ENCODE measurements at regions not wholly inside any gene's neighbourhood (a gene's known extent, or its start where the extent isn't known, plus 50 kb on each side); places are given as distances from the start of the nearest gene placed in this dataset.
"Not testable (repeated sequence)": the region's sequence is repeated elsewhere in the genome, so short reads cannot be mapped to it uniquely, and the experiment has no call there.

GRCh38 chr4:84379917-84380641, 119.0 kb downstream of the NKX6-1 start:
- DNase-seq (ENCODE audit: low read depth), result peak; percentile 90

DNA sequence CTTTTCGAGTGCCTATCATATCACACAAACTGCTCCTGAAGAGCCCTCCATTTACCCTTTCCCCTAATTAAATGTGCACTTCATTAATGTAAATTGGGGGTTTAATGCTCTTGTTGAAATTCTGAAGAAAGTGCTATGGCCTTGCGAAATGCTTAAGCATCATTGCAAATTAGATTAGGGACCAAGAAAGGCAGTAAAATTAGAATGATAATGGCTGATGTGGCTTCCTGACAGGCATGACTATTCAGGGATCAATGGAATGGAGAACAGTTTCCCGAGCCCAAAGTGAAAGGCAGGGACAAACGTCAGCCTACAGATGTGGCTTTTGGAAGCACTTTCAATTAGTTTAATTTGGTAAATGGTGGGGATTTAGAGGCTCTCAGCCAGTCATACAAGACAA, 120.1 kb downstream of the NKX6-1 start:
- no peak for DNase-seq (ENCODE audit: low read depth)

GRCh38 chr4:84378356-84378755, 120.7 kb downstream of the NKX6-1 start:
- DNase-seq (ENCODE audit: low read depth), result no peak

DNA sequence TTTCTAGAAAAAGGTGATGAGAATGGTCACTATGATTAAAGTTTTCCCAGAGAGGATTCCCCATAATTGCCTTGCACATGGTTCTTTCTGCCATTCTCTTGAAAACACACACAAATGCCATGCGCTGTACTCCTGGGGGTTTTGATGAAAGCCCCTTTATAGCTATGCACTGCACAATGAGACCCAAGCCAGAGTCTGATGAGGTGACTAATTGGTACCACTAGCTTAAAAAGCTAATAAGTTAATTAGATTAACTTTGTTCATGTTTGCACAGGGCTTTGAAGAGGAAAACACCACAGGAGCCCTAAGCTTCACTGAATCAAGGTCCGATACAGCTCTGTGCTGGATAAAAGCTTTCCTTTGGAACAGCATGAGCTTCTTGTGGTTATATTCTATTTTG, 132.2 kb downstream of the NKX6-1 start:
- DNase-seq (ENCODE audit: low read depth), result no peak

- no peak for DNase-seq (ENCODE audit: low read depth)
Measured at GRCh38 chr4:84366161-84366560, 132.9 kb downstream of the NKX6-1 start.

GRCh38 chr4:84362896-84363655, 136.0 kb downstream of the NKX6-1 start:
- no peak for DNase-seq (ENCODE audit: low read depth)

DNA sequence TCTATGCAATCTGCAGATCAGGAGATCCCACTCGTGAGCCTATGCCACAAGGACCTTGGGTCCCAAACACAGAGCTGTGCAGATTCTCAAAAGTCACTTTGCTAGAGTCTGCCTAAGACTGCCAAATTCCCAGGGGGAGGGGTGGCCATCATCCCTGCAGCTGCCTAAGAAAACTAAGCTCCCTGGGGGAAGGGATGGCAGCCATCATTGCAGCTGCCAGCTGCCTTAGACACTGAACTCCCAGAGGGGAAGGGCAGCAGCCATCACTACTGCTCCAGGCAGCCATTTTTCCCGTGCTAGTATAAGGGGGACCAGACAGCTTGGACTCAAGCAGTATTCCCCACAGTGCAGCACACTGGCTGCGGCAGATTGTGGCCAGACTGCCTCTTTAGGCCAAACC, 156.9 kb downstream of the NKX6-1 start:
- DNase-seq (ENCODE audit: low read depth), result no peak

GRCh38 chr4:84341559-84341958, 157.5 kb downstream of the NKX6-1 start:
- DNase-seq (ENCODE audit: low read depth), result no peak

DNA sequence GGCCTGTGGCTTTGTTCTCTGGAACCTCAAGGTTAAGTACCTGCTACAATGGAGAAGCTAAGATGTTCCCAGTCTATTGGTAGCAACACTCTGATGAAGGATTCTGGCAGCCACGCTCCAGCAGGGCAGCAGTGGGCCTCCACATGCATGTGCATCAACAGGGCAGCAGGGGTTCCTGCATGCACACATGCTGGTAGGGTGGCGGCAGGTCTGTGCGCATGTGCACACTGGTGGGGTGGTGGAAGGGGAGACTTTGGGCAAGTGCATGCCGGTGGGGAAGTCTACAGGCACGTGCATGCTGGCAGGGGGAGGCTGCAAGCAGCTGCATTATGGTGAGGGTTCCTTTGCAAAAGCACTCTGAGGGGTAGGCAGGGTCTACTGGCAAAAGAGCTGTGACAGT, 160.7 kb downstream of the NKX6-1 start:
- no peak for DNase-seq (ENCODE audit: low read depth)

DNA sequence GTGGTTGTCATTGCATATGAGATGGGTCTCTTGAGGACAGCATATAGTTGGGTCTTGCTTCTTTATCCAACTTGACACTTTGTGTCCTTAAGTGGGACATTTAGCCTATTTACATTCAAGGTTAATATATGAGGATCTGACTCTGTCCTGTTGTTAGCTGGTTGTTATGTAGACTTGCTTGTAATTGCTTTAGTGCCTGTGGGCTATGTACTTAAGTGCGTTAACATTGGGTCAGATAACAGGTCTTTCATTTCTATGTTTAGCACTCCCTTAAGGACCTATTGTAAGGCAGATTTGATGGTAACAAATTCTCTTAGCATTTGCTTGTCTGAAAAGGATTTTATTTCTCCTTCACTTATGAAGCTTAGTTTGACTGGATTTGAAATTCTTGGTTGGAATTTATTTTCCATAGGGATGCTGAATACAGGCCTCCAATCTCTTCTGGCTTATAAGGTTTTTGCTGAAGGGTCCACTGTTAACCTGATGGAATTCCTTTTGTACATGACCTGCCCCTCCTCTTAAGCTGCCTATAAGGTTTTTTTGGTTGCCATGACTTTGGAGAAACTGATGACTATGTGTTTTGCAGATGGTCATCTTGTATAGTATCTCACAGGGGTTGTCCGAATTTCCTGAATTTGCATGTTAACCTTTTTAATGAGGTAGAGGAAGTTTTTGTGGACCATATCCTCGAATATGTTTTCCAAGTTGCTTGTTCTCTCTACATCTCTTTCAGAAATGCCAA, 162.0 kb downstream of the NKX6-1 start:
- DNase-seq (ENCODE audit: low read depth), result no peak

- no peak for DNase-seq (ENCODE audit: low read depth)
Measured at GRCh38 chr4:84327526-84327925, 171.6 kb downstream of the NKX6-1 start.

DNA sequence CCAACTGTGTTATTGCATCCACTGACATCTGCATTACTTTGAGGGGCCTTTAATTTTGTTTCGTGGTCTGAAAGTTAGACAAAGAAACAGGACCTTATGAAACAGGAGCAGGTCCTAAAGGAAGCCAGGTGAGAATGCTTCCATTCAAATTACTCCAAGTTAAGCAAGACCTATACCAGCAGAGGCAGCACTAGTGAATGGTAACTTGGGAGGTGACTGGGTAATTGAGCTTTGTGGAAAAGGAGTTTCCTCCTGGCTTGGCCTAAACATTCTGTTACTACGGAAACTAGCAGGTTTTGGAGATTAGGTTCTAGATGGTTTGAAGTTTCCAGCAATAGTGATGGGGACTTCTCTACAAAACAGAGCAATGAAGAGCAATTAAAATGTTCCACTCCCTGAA, 173.5 kb downstream of the NKX6-1 start:
- DNase-seq (ENCODE audit: low read depth), result no peak

DNA sequence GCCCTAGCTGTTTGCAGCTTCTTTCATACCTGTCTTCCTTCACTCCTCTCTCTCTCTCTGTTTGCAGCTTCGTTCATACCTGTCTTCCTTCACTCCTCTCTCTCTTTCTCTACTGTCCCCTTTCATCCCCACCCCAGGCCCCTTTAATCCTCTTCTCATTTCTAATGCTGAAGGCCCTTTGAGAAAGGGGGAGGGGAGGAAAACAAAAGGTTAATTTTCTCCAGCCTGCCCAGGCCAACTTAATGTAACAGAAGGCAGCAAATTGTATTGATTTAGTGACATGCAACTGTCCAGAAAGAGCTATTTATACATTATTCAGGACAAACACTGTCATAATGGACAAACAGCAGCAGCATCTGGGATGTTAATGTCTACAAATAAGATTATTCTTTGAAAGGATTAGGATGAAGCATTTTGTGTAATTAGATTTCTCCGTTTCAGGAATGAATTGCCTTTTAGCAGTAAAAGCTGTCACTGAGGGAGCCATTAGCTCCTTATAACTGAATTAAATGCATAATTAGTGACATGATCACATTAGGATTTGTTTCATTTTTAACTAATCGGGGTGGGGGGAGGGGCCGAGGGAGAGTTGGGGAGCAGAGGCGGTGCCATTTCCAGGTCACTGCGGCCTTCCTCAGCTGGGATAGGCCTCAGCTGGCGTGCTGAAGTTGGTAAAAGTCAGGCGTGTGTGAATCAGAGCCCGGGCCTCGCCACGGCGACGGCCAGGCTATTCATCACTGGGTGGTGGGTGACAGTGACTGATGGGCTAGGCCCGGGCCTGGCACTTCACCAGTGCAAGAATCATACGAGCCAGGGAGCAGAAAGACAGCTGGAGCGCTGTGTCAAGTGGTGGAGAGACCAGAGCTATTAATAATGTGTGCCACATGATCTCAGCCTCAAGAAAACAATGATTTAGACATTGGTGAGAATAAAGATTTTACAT, 174.5 kb downstream of the NKX6-1 start:
- no peak for DNase-seq (ENCODE audit: low read depth)

- DNase-seq (ENCODE audit: low read depth), result no peak
Measured at GRCh38 chr4:84319124-84319523, 180.0 kb downstream of the NKX6-1 start.

- no peak for DNase-seq (ENCODE audit: low read depth)
Measured at GRCh38 chr4:84317513-84317912, 181.6 kb downstream of the NKX6-1 start.

- DNase-seq (ENCODE audit: low read depth), result no peak
Measured at GRCh38 chr4:84312426-84313012, 186.6 kb downstream of the NKX6-1 start.

DNA sequence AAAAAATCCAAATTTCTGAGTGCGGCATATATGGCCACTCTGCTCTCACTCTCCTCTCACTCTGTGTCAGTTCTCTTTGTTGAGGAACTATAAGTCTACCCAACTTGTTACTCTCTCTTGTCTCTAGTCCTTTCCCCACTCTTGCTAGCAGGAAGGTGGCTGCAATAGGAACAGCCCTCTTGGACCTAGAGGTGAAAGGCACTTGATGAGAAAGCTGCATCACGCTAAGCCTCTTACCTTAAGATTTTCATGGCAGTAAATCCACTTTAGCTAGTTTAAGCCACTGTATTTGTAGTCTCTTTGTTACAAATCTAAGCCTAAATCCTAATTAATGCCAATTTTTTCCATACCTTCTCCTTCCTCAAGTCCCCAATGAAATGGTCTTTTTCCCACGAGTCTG, 189.9 kb downstream of the NKX6-1 start:
- DNase-seq (ENCODE audit: low read depth), result no peak

DNA sequence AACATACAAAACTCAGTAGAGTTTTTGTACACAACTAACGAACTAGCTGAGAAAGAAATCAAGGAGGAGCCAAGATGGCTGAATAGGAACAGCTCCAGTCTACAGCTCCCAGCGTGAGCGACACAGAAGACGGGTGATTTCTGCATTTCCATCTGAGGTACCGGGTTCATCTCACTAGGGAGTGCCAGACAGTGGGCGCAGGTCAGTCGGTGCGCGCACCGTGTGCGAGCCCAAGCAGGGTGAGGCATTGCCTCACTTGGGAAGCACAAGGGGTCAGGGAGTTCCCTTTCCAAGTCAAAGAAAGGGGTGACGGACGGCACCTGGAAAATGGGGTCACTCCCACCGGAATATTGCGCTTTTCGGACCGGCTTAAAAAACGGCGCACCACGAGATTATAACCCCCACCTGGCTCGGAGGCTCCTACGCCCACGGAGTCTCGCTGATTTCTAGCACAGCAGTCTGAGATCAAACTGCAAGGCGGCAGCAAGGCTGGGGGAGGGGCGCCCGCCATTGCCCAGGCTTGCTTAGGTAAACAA, 200.3 kb downstream of the NKX6-1 start:
- DNase-seq (ENCODE audit: low read depth), result not testable (repeated sequence)

GRCh38 chr4:84298023-84298718, 200.9 kb downstream of the NKX6-1 start:
- no peak for DNase-seq (ENCODE audit: low read depth)

DNA sequence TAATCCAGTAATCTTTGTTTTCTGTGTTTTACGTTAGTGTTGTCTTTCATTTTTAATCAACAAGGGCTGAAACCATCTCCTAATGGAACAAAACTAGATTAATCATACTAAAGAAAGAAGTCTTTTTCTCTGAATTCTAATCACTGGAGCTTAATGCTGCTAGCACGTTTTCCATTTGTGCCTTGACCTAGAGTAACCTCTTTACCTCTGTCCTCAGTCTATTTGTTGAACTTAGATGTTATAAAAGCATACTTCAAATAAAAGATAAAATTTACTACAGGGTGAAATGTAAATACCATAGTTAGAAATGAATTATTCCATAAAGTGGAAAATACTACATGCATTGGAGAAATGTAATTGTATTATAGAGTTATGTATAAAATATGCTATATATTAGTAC, 207.1 kb downstream of the NKX6-1 start:
- no peak for DNase-seq (ENCODE audit: low read depth)

- DNase-seq (ENCODE audit: low read depth), result no peak
Measured at GRCh38 chr4:84286048-84286447, 213.0 kb downstream of the NKX6-1 start.
